ENCODE measurements at regions not wholly inside any gene's neighbourhood (a gene's known extent, or its start where the extent isn't known, plus 50 kb on each side); places are given as distances from the start of the nearest gene placed in this dataset.

DNA sequence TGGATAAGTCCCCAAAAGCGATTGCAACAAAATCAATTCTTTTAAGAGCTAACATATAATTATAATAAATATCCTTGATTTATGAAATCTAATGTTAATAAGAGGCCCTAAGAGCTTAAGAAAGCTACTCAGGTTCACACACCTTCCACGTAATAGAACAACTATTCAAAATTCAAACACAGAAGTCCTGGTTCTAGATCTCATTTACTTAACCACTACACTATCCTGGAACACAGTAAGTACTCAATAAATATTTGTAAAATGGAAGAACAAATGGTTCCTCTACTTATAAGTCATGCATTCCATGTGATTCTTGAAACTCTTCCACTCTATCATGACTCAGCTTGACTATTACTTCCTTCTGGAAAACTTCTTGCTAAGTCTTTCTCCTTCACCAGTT is 268.2 kb downstream of the FAM181B start:
- Histone ChIP-seq H3K27me3 (no peaks in the 10 kb centered on the region), H3K27ac (no peak overlapping the region), H3K36me3 (no peaks in the 10 kb centered on the region), H3K4me3 (no peak overlapping the region), H3K9me3 (no peaks in the 10 kb centered on the region), H3K4me1 (no peaks in the 10 kb centered on the region)
- DNase-seq, result no peak
- ATAC-seq, result no peak
- intact Hi-C loops (cut with DNase I), result no loop called here
- TF ChIP-seq, protein P1, sequence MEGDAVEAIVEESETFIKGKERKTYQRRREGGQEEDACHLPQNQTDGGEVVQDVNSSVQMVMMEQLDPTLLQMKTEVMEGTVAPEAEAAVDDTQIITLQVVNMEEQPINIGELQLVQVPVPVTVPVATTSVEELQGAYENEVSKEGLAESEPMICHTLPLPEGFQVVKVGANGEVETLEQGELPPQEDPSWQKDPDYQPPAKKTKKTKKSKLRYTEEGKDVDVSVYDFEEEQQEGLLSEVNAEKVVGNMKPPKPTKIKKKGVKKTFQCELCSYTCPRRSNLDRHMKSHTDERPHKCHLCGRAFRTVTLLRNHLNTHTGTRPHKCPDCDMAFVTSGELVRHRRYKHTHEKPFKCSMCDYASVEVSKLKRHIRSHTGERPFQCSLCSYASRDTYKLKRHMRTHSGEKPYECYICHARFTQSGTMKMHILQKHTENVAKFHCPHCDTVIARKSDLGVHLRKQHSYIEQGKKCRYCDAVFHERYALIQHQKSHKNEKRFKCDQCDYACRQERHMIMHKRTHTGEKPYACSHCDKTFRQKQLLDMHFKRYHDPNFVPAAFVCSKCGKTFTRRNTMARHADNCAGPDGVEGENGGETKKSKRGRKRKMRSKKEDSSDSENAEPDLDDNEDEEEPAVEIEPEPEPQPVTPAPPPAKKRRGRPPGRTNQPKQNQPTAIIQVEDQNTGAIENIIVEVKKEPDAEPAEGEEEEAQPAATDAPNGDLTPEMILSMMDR (IDR thresholded peaks at IDR 0.05), result no peak
- no peak for TF ChIP-seq POLR2A (IDR thresholded peaks at IDR 0.05)
- 88 to 94% (median 91%) methylated on average over 2 of the region's 2 CpGs for WGBS, 4 donors

DNA sequence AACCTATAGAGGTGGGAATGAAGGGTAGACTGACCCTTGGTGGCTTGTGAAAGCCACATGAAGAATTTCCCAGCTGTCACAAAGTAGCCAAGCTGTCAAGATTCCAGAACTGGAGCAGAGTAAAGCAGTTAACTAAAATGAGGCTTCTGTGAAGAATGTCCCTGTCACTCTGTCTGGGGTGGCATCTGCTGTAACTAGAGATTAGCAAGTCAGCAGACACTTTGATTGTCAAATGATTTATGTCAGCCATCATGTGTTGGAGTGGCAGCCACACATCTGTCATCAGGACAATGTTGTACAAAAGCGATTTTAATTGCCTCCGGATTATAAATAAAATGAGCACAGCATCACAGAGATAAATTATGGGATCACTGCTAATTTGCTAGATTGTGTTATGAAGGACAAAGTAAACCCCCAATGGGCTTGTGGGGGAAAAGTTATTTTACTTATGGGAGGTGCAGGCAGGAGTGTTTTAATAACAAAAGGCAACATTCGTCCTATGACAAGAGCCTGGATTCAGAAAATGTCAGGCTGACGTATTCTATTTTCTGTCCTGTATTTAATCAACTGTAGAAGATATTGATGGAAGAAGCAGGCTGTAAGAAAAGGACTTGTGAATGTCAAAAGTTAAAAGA is 270.9 kb downstream of the FAM181B start:
- Histone ChIP-seq H3K9me3 (no peaks in the 10 kb centered on the region), H3K36me3 (no peaks in the 10 kb centered on the region), H3K27ac (no peak overlapping the region), H3K27me3 (no peaks in the 10 kb centered on the region), H3K4me3 (no peak overlapping the region), H3K4me1 (no peaks in the 10 kb centered on the region)
- intact Hi-C loops (cut with DNase I), result no loop called here
- WGBS, 4 donors, result 39 to 57% (median 49%) methylated on average over 4 of the region's 4 CpGs
- no peak for TF ChIP-seq POLR2A (IDR thresholded peaks at IDR 0.05)
- TF ChIP-seq, protein P1 (IDR thresholded peaks at IDR 0.05), result no peak
- DNase-seq (no peak), ATAC-seq (no peak)

DNA sequence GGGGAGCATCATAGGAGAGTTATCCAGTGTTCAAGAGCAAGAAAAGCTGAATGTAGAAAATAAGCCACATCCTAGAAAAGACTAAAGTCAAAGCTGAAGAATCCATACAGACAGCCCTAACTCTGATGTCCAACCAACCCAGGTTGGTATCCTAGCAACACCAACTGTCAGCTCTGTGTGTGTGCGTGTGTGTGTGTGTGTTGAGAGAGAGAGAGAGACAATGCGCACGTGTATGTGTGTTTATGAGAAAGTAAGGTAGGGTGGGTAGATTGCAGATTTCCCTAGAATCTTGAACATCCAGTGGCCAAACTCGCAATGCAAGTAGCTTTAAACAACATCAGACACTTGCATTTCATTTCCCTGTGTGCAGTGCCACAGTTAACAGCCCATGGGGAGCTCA is 274.9 kb downstream of the FAM181B start:
- H3K27me3 ChIP-seq, result no peaks in the 10 kb centered on the region
- H3K4me3 ChIP-seq, result no peak overlapping the region
- intact Hi-C loops (cut with DNase I), result no loop called here
- no peak for TF ChIP-seq POLR2A (IDR thresholded peaks at IDR 0.05)
- TF ChIP-seq, protein P1 (IDR thresholded peaks at IDR 0.05), result no peak
- H3K9me3 ChIP-seq, result no peaks in the 10 kb centered on the region
- H3K27ac ChIP-seq, result no peak overlapping the region
- no peak for DNase-seq
- no peak for ATAC-seq
- H3K4me1 ChIP-seq, result no peaks in the 10 kb centered on the region
- 15 to 40% (median 31%) methylated on average over 4 of the region's 4 CpGs for WGBS, 4 donors
- H3K36me3 ChIP-seq, result no peaks in the 10 kb centered on the region

DNA sequence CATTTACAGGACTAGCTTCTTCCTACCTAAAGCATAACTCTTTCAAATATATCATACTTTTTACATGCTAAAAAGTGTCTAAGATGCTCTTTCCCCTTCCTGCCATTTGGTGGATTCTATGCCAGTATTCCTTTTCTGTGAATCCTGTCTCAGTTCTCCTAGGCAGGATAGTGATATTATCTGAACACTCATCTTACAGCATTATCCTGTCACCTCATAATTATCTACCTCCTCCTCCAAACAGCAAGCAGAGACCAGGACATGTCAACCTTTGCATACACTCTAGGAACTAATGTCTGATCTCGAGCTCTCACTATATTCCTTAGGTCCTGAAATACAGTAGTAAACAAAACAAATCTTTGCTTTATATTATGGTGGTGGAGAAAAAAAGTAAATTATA is 275.5 kb downstream of the FAM181B start:
- no peak for ATAC-seq
- Histone ChIP-seq H3K27me3 (no peaks in the 10 kb centered on the region), H3K4me3 (no peak overlapping the region), H3K36me3 (no peaks in the 10 kb centered on the region), H3K9me3 (no peaks in the 10 kb centered on the region), H3K27ac (no peak overlapping the region), H3K4me1 (no peaks in the 10 kb centered on the region)
- no peak for TF ChIP-seq POLR2A (IDR thresholded peaks at IDR 0.05)
- TF ChIP-seq, protein P1 (IDR thresholded peaks at IDR 0.05), result no peak
- WGBS, 4 donors, result 52 to 68% (median 55%) methylated on average over 1 of the region's 1 CpG
- intact Hi-C loops (cut with DNase I), result no loop called here
- DNase-seq, result no peak

Data from heart left ventricle (tissue), 16 donors.